RWPE2 (cell line): ENCODE measurements at regions not wholly inside any gene's neighbourhood (a gene's known extent, or its start where the extent isn't known, plus 50 kb on each side); places are given as distances from the start of the nearest gene placed in this dataset.

Source experiments
- ATAC-seq: fragments of 200-7000 bp; cut with Tn5 transposase; 3 replicates; pipeline ENCODE4 v1.9.1; 2021; ENCODE audit warnings: low read depth
- DNase-seq: peaks from one replicate; pipeline ENCODE4 v3.0.0-alpha.2; 2020; ENCODE audit warnings: low spot score
- H3K27ac ChIP-seq: fragments of 450-650 bp; 2 replicates; pipeline ENCODE4 v1.5.1; 2017; ENCODE audit warnings: mild to moderate bottlenecking; ENCODE audit not compliant: poor library complexity, severe bottlenecking
- H3K27me3 ChIP-seq: fragments of 250-450 bp; sonication (Bioruptor Pico); 2 replicates; pipeline ENCODE4 v1.5.1; 2021; ENCODE audit warnings: mild to moderate bottlenecking, moderate library complexity; ENCODE audit not compliant: insufficient read depth, poor library complexity, severe bottlenecking
- H3K36me3 ChIP-seq: fragments of 250-450 bp; sonication (Bioruptor Pico); 2 replicates; pipeline ENCODE4 v1.5.1; 2020; ENCODE audit warnings: low read depth, mild to moderate bottlenecking, moderate library complexity
- H3K4me1 ChIP-seq: fragments of 250-450 bp; sonication (Bioruptor Pico); 2 replicates; pipeline ENCODE4 v1.5.1; 2021; ENCODE audit warnings: mild to moderate bottlenecking, moderate library complexity; ENCODE audit not compliant: insufficient read depth, poor library complexity, severe bottlenecking
- H3K4me3 ChIP-seq: fragments of 250-450 bp; sonication (Bioruptor Pico); 2 replicates; pipeline ENCODE4 v1.5.1; 2021; ENCODE audit warnings: mild to moderate bottlenecking, moderate library complexity; ENCODE audit not compliant: severe bottlenecking
- H3K9me3 ChIP-seq: fragments of 250-450 bp; sonication (Bioruptor Pico); 2 replicates; pipeline ENCODE4 v1.5.1; 2021; ENCODE audit warnings: mild to moderate bottlenecking, moderate library complexity; ENCODE audit not compliant: severe bottlenecking
- CTCF ChIP-seq: fragments of 450-650 bp; IDR thresholded peaks from one replicate; pipeline ENCODE4 v1.5.1; 2017; ENCODE audit warnings: mild to moderate bottlenecking, moderate library complexity; ENCODE audit not compliant: poor library complexity, severe bottlenecking

GRCh38 chr3:6770397-6770690, 90.6 kb upstream of the GRM7 start:
- TF ChIP-seq CTCF: no peak
- Histone ChIP-seq H3K27ac (no peak overlapping the region), H3K4me3 (no peak overlapping the region), H3K27me3 (no peaks in the 10 kb centered on the region), H3K4me1 (no peaks in the 10 kb centered on the region), H3K9me3 (no peaks in the 10 kb centered on the region), H3K36me3 (no peaks in the 10 kb centered on the region)
- DNase-seq: no peak
- no peak for ATAC-seq

GRCh38 chr3:6771171-6771570, 89.7 kb upstream of the GRM7 start:
- Histone ChIP-seq H3K27me3 (no peaks in the 10 kb centered on the region), H3K9me3 (no peaks in the 10 kb centered on the region), H3K36me3 (no peaks in the 10 kb centered on the region), H3K4me3 (no peak overlapping the region), H3K27ac (no peak overlapping the region), H3K4me1 (no peaks in the 10 kb centered on the region)
- TF ChIP-seq CTCF: no peak
- no peak for ATAC-seq
- no peak for DNase-seq

GRCh38 chr3:6779140-6779539, 81.8 kb upstream of the GRM7 start:
- TF ChIP-seq CTCF: no peak
- no peak overlapping the region for H3K4me3 ChIP-seq
- H3K27ac ChIP-seq: no peak overlapping the region
- H3K27me3 ChIP-seq: no peaks in the 10 kb centered on the region
- H3K36me3 ChIP-seq: no peaks in the 10 kb centered on the region
- DNase-seq (no peak), ATAC-seq (no peak)
- no peaks in the 10 kb centered on the region for H3K9me3 ChIP-seq
- H3K4me1 ChIP-seq: no peaks in the 10 kb centered on the region

GRCh38 chr3:6781092-6781491, 79.8 kb upstream of the GRM7 start:
- Histone ChIP-seq H3K27me3 (no peaks in the 10 kb centered on the region), H3K4me3 (no peak overlapping the region), H3K27ac (no peak overlapping the region), H3K4me1 (no peaks in the 10 kb centered on the region), H3K9me3 (no peaks in the 10 kb centered on the region), H3K36me3 (no peaks in the 10 kb centered on the region)
- no peak for ATAC-seq
- no peak for DNase-seq
- no peak for TF ChIP-seq CTCF

GRCh38 chr3:6785726-6786125, 75.2 kb upstream of the GRM7 start:
- H3K4me1 ChIP-seq: no peaks in the 10 kb centered on the region
- H3K9me3 ChIP-seq: no peaks in the 10 kb centered on the region
- H3K36me3 ChIP-seq: no peaks in the 10 kb centered on the region
- no peak for DNase-seq
- H3K4me3 ChIP-seq: no peak overlapping the region
- ATAC-seq: no peak
- no peak overlapping the region for H3K27ac ChIP-seq
- TF ChIP-seq CTCF: no peak
- H3K27me3 ChIP-seq: no peaks in the 10 kb centered on the region
